HG03571 (cell line): ENCODE measurements at regions not wholly inside any gene's neighbourhood (a gene's known extent, or its start where the extent isn't known, plus 50 kb on each side); places are given as distances from the start of the nearest gene placed in this dataset.
"Not testable (repeated sequence)": the region's sequence is repeated elsewhere in the genome, so short reads cannot be mapped to it uniquely, and the experiment has no call there.

Experiments used
- ATAC-seq: cut with Tn5 transposase; IDR thresholded peaks from one replicate; pipeline ENCODE4 v1.9.1; 2021; ENCODE audit not compliant: unreplicated experiment

- no peak for ATAC-seq
Observed at GRCh38 chr7:91660734-91661356, 219.7 kb downstream of the MTERF1 start.

- no peak for ATAC-seq
Observed at GRCh38 chr7:91661727-91662126, 218.8 kb downstream of the MTERF1 start.

GRCh38 chr7:91668217-91668616 lies 212.3 kb downstream of the MTERF1 start:
- no peak for ATAC-seq

- no peak for ATAC-seq
Observed at GRCh38 chr7:91671245-91671644, 209.3 kb downstream of the MTERF1 start.

GRCh38 chr7:91674470-91674869 lies 206.0 kb downstream of the MTERF1 start:
- no peak for ATAC-seq

- no peak for ATAC-seq
Observed at GRCh38 chr7:91681718-91682117, 198.8 kb downstream of the MTERF1 start.

- no peak for ATAC-seq
Observed at GRCh38 chr7:91683823-91684222, 196.7 kb downstream of the MTERF1 start.

- no peak for ATAC-seq
Observed at GRCh38 chr7:91685544-91685943, 195.0 kb downstream of the MTERF1 start.

GRCh38 chr7:91690541-91691070 lies 189.9 kb downstream of the MTERF1 start:
- ATAC-seq: no peak

- no peak for ATAC-seq
Observed at GRCh38 chr7:91691865-91692264, 188.6 kb downstream of the MTERF1 start.

GRCh38 chr7:91692800-91693199 lies 187.7 kb downstream of the MTERF1 start:
- ATAC-seq: no peak

- no peak for ATAC-seq
Observed at GRCh38 chr7:91694351-91694841, 186.1 kb downstream of the MTERF1 start.

GRCh38 chr7:91710881-91711280 lies 169.6 kb downstream of the MTERF1 start:
- no peak for ATAC-seq

GRCh38 chr7:91713669-91714068 lies 166.8 kb downstream of the MTERF1 start:
- no peak for ATAC-seq

- ATAC-seq: no peak
Observed at GRCh38 chr7:91717681-91718470, 162.6 kb downstream of the MTERF1 start.

GRCh38 chr7:91719008-91719407 lies 161.5 kb downstream of the MTERF1 start:
- ATAC-seq: no peak

GRCh38 chr7:91720260-91720937 lies 160.1 kb downstream of the MTERF1 start:
- no peak for ATAC-seq

- no peak for ATAC-seq
Observed at GRCh38 chr7:91722831-91723230, 157.7 kb downstream of the MTERF1 start.

- not testable (repeated sequence) for ATAC-seq
Observed at GRCh38 chr7:91729046-91729445, 151.5 kb downstream of the MTERF1 start.

- ATAC-seq: no peak
Observed at GRCh38 chr7:91731976-91732375, 148.5 kb downstream of the MTERF1 start.

- no peak for ATAC-seq
Observed at GRCh38 chr7:91749418-91749817, 131.1 kb downstream of the MTERF1 start.

GRCh38 chr7:91750091-91750490 lies 130.4 kb downstream of the MTERF1 start:
- ATAC-seq: no peak
